HG03439 (cell line): ENCODE measurements at regions not wholly inside any gene's neighbourhood (a gene's known extent, or its start where the extent isn't known, plus 50 kb on each side); places are given as distances from the start of the nearest gene placed in this dataset.
"Not testable (repeated sequence)": the region's sequence is repeated elsewhere in the genome, so short reads cannot be mapped to it uniquely, and the experiment has no call there.

Experiments
- ATAC-seq: cut with Tn5 transposase; IDR thresholded peaks from one replicate; pipeline ENCODE4 v1.9.1; 2021; ENCODE audit warnings: mild to moderate bottlenecking, moderate library complexity; ENCODE audit not compliant: unreplicated experiment

GRCh38 chr18:29488617-29489016, 1311.7 kb upstream of the CDH2 start:
- ATAC-seq = no peak

- ATAC-seq = no peak
Measured at GRCh38 chr18:29465526-29465925, 1288.6 kb upstream of the CDH2 start.

GRCh38 chr18:29459972-29460371, 1283.0 kb upstream of the CDH2 start:
- no peak for ATAC-seq

- no peak for ATAC-seq
Measured at GRCh38 chr18:29457316-29457889, 1280.5 kb upstream of the CDH2 start.

GRCh38 chr18:29449424-29449823, 1272.5 kb upstream of the CDH2 start:
- no peak for ATAC-seq

- ATAC-seq = no peak
Measured at GRCh38 chr18:29439398-29439797, 1262.5 kb upstream of the CDH2 start.

- no peak for ATAC-seq
Measured at GRCh38 chr18:29436459-29436858, 1259.5 kb upstream of the CDH2 start.

GRCh38 chr18:29434650-29435049, 1257.7 kb upstream of the CDH2 start:
- ATAC-seq = no peak

GRCh38 chr18:29430416-29430815, 1253.5 kb upstream of the CDH2 start:
- no peak for ATAC-seq

GRCh38 chr18:29418136-29418535, 1241.2 kb upstream of the CDH2 start:
- ATAC-seq = no peak

GRCh38 chr18:29406996-29407395, 1230.1 kb upstream of the CDH2 start:
- ATAC-seq = no peak

- ATAC-seq = no peak
Measured at GRCh38 chr18:29397536-29397935, 1220.6 kb upstream of the CDH2 start.

- no peak for ATAC-seq
Measured at GRCh38 chr18:29383311-29384273, 1206.7 kb upstream of the CDH2 start.

- no peak for ATAC-seq
Measured at GRCh38 chr18:29378651-29379136, 1201.8 kb upstream of the CDH2 start.

- no peak for ATAC-seq
Measured at GRCh38 chr18:29377346-29377745, 1200.4 kb upstream of the CDH2 start.

GRCh38 chr18:29373000-29373399, 1196.1 kb upstream of the CDH2 start:
- ATAC-seq = no peak

- ATAC-seq = no peak
Measured at GRCh38 chr18:29361843-29362242, 1184.9 kb upstream of the CDH2 start.

GRCh38 chr18:29360659-29361058, 1183.7 kb upstream of the CDH2 start:
- ATAC-seq = not testable (repeated sequence)

- not testable (repeated sequence) for ATAC-seq
Measured at GRCh38 chr18:29359222-29359621, 1182.3 kb upstream of the CDH2 start.

GRCh38 chr18:29351171-29351570, 1174.2 kb upstream of the CDH2 start:
- ATAC-seq = no peak

GRCh38 chr18:29328932-29329331, 1152.0 kb upstream of the CDH2 start:
- ATAC-seq = no peak

GRCh38 chr18:29326214-29326613, 1149.3 kb upstream of the CDH2 start:
- no peak for ATAC-seq
